Lung (tissue), 11 donors: ENCODE measurements at regions not wholly inside any gene's neighbourhood (a gene's known extent, or its start where the extent isn't known, plus 50 kb on each side); places are given as distances from the start of the nearest gene placed in this dataset.

Experiments
- ATAC-seq: fragments of 200-7000 bp; cut with Tn5 transposase; one replicate; pipeline ENCODE4 v1.9.1; 2020; ENCODE audit warnings: moderate number of reproducible peaks; ENCODE audit not compliant: insufficient read depth, low FRiP score
- DNase-seq, 3 donors: peaks; one replicate each; pipeline ENCODE4 v3.0.0-alpha.2; 2013 to 2017
- H3K27ac ChIP-seq, 2 donors: one replicate each; pipeline ENCODE4 v1.5.1; 2013; ENCODE audit warnings: mild to moderate bottlenecking in 2 of 2, moderate library complexity in 2 of 2, control low read depth in 1 of 2, inconsistent platforms in 1 of 2, low read depth in 1 of 2, low read length in 1 of 2
- H3K27me3 ChIP-seq, 3 donors: one replicate each; pipeline ENCODE4 v1.5.1; 2013; ENCODE audit warnings: low read length in 2 of 3; ENCODE audit not compliant: control insufficient read depth in 3 of 3, insufficient read depth in 3 of 3
- H3K36me3 ChIP-seq, 4 donors: one replicate each; pipeline ENCODE4 v1.5.1; 2013; ENCODE audit warnings: low read length in 4 of 4, mild to moderate bottlenecking in 1 of 4, moderate library complexity in 1 of 4; ENCODE audit not compliant: control insufficient read depth in 4 of 4, insufficient read depth in 4 of 4
- H3K4me1 ChIP-seq, 5 donors: one replicate each; pipeline ENCODE4 v1.5.1; 2013; ENCODE audit warnings: low read length in 5 of 5, mild to moderate bottlenecking in 2 of 5, moderate library complexity in 1 of 5; ENCODE audit not compliant: control insufficient read depth in 5 of 5, insufficient read depth in 5 of 5
- H3K4me3 ChIP-seq: one replicate; pipeline ENCODE4 v1.5.1; 2013; ENCODE audit warnings: mild to moderate bottlenecking, control low read depth, moderate library complexity
- H3K9ac ChIP-seq, 2 donors: one replicate each; pipeline ENCODE4 v1.5.1; 2013; ENCODE audit warnings: low read length in 2 of 2, control low read depth in 1 of 2; ENCODE audit not compliant: insufficient read depth in 1 of 2
- H3K9me3 ChIP-seq, 4 donors: one replicate each; pipeline ENCODE4 v1.5.1; 2013; ENCODE audit warnings: low read length in 3 of 4, mild to moderate bottlenecking in 1 of 4, moderate library complexity in 1 of 4; ENCODE audit not compliant: control insufficient read depth in 4 of 4, insufficient read depth in 3 of 4
- WGBS, 2 donors: extraction: QIAGEN DNeasy Blood & Tissue Kit; methylation state at CpG; one replicate each; pipeline ENCODE4 v1.1.7; 2013; 5-methylcytosine and 5-hydroxymethylcytosine counted together
- TF ChIP-seq, protein P1 (sequence below): IDR thresholded peaks from 2 replicates; pipeline ENCODE4 v1.5.1; 2012; ENCODE audit warnings: mild to moderate bottlenecking; ENCODE audit errors: control extremely low read depth, extremely low read depth
- donor health status: control.
- donor health status: control.
- donor health status: Bipolar disorder and iron deficiency.
- donor health status: healthy.
- donor health status: DM: yes; HTN: yes; CAD: no.

DNA sequence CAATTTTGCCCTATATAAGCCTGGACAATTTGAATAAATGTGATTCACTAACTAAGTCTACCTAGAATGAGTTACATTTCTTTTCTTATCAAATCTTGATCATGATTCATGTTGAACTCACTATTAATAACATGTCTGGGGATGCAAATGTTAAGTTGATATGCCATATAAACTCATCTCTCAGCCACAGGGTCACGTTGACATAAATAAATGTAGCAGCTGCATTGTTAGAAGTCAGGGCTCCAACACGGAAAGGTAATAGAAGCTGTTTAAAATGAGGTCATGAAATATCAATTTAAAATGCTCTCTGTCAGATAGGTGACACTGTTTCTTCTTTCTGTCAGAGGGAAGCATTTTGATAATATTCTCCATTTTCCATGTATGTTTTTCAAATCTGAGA lies 521.9 kb downstream of the CCDC85A start:
- DNase-seq, result no peak
- H3K4me1 ChIP-seq, result no peaks in the 10 kb centered on the region
- no peaks in the 10 kb centered on the region for H3K27me3 ChIP-seq
- TF ChIP-seq, protein P1, sequence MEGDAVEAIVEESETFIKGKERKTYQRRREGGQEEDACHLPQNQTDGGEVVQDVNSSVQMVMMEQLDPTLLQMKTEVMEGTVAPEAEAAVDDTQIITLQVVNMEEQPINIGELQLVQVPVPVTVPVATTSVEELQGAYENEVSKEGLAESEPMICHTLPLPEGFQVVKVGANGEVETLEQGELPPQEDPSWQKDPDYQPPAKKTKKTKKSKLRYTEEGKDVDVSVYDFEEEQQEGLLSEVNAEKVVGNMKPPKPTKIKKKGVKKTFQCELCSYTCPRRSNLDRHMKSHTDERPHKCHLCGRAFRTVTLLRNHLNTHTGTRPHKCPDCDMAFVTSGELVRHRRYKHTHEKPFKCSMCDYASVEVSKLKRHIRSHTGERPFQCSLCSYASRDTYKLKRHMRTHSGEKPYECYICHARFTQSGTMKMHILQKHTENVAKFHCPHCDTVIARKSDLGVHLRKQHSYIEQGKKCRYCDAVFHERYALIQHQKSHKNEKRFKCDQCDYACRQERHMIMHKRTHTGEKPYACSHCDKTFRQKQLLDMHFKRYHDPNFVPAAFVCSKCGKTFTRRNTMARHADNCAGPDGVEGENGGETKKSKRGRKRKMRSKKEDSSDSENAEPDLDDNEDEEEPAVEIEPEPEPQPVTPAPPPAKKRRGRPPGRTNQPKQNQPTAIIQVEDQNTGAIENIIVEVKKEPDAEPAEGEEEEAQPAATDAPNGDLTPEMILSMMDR, result no peak
- WGBS, 2 donors, result 62 to 64% methylated on average over 2 of the region's 2 CpGs
- no peaks in the 10 kb centered on the region for H3K36me3 ChIP-seq
- no peak overlapping the region for H3K27ac ChIP-seq
- no peak overlapping the region for H3K4me3 ChIP-seq
- no peak overlapping the region for H3K9ac ChIP-seq
- ATAC-seq, result no peak
- H3K9me3 ChIP-seq, result no peaks in the 10 kb centered on the region

DNA sequence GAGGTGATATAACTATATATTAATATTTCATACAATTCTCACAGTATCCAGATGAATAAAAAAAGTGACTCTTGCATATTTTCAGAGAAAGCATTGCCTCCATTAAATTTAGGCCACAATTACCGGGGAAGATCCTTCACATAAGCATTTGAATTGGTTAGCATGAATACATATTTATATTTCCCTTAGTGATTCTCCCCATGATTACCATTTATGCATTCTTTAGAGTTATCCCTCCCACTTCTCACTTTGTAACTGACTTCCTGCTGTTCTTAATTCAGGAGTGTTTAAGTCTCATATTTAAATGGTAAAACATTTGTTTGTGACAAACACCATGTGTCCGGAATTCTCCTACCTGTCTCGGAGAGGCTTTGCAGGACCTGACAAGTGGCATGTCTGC lies 523.4 kb downstream of the CCDC85A start:
- no peaks in the 10 kb centered on the region for H3K9me3 ChIP-seq
- 70 to 83% methylated on average over 3 of the region's 3 CpGs for WGBS, 2 donors
- TF ChIP-seq, protein P1, result no peak
- no peak for DNase-seq
- H3K4me1 ChIP-seq, result no peaks in the 10 kb centered on the region
- no peak overlapping the region for H3K4me3 ChIP-seq
- no peak overlapping the region for H3K27ac ChIP-seq
- no peaks in the 10 kb centered on the region for H3K27me3 ChIP-seq
- ATAC-seq, result no peak
- no peak overlapping the region for H3K9ac ChIP-seq
- no peaks in the 10 kb centered on the region for H3K36me3 ChIP-seq

DNA sequence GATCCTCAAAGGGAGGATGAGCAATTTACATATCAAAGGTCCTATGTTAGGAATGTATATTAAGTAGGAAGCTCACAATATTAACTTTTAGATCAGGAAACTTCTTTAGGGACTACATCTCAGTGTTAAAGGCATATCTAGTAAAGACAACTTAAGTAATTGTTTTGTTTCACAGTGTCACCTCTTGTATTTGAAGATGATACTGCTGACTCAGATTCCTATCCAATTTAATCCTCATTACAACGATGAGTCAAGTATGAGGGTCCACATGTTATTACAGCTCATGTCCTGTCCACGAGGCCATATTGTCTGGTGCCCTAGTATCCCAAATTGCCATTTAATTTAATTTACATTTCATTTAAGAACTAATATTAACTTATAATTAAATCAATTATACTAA lies 523.9 kb downstream of the CCDC85A start:
- no peak for DNase-seq
- WGBS, 2 donors, result 78 to 83% methylated on average over 2 of the region's 2 CpGs
- Histone ChIP-seq H3K27ac (no peak overlapping the region), H3K36me3 (no peaks in the 10 kb centered on the region), H3K27me3 (no peaks in the 10 kb centered on the region), H3K4me1 (no peaks in the 10 kb centered on the region), H3K9me3 (no peaks in the 10 kb centered on the region), H3K4me3 (no peak overlapping the region), H3K9ac (no peak overlapping the region)
- TF ChIP-seq, protein P1, result no peak
- no peak for ATAC-seq

DNA sequence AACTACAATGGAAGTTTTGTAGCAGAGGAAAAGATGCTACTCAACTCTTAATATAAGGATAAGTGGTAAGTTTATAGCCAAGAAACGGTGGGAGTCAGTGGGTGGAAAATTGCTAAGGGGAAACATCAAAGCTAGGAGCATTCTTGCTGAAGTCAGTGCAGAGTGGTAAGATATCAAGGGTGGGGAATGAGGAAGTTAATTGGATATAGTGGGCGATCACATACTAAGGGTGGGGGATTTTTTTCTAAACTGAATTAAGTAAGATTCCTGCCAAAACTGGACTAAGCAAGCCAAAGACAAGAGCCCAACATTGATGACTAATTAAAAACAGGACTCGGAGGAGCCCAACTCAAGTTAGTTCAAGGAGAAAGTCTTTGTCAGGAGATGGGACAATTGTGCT lies 525.4 kb downstream of the CCDC85A start:
- no peaks in the 10 kb centered on the region for H3K36me3 ChIP-seq
- ATAC-seq, result no peak
- no peaks in the 10 kb centered on the region for H3K27me3 ChIP-seq
- no peaks in the 10 kb centered on the region for H3K9me3 ChIP-seq
- no peak overlapping the region for H3K27ac ChIP-seq
- WGBS, 2 donors, result 80 to 85% methylated on average over 3 of the region's 3 CpGs
- H3K9ac ChIP-seq, result no peak overlapping the region
- no peak for DNase-seq
- H3K4me1 ChIP-seq, result no peaks in the 10 kb centered on the region
- no peak overlapping the region for H3K4me3 ChIP-seq
- TF ChIP-seq, protein P1, result no peak
